C1 segment of cervical spinal cord (tissue), 14 donors: ENCODE measurements at regions not wholly inside any gene's neighbourhood (a gene's known extent, or its start where the extent isn't known, plus 50 kb on each side); places are given as distances from the start of the nearest gene placed in this dataset.
"Not testable (repeated sequence)": the region's sequence is repeated elsewhere in the genome, so short reads cannot be mapped to it uniquely, and the experiment has no call there.

Experiments used
- DNase-seq, 14 donors: peaks; one replicate each; lab custom pipeline; 2025; lab: John Stamatoyannopoulos, UW

DNA sequence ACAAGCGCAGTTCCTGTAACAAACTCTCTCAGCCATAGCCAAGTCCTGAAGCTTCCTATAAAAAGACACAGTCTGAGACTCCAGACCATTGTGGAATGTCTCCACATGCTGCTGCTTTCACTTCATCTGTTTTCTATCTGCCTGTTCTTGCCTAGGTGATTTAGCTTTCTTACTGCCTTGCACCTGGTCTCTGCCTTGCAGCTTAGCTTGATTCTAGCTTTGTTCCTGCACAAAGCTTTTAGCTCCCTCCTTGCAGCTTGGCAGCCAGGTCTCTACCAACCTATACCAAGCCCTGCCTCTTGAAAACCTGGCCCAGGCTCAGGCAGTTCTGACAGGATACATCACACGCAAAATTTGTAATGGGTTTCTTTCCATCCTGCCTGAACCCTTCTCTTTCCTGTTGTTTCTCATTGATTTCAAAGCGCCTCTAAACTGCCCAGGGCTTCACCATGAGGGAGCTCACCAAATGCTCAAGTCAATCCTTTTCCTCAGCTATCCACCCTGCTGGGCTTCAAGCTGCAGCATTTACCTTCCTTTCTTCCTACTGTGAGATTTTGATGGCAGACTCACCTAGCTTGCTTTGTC, 941.3 kb upstream of the NXPH2 start:
- DNase-seq: peak in 2 of 14 donors; percentile 3 to 76

DNA sequence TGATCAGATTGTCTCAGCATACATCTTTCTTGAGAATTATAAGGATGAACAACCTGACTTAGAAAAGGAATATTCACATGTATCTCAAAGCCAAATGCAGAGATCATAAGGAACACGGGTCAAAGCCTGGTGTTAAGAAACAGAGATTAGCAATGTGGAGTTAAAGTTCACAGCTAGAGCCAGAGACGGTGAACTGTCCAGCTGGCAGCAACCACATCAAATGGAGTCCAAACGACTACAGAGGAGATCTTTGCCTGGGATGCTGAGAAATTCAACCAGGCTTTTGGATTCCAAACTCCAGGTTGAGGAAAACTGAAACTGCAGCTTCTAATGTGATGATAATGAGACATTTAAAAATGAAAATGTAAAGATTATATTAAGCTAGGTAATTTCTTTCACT, 939.9 kb upstream of the NXPH2 start:
- DNase-seq: peak in 1 of 14 donors; percentile 2

DNA sequence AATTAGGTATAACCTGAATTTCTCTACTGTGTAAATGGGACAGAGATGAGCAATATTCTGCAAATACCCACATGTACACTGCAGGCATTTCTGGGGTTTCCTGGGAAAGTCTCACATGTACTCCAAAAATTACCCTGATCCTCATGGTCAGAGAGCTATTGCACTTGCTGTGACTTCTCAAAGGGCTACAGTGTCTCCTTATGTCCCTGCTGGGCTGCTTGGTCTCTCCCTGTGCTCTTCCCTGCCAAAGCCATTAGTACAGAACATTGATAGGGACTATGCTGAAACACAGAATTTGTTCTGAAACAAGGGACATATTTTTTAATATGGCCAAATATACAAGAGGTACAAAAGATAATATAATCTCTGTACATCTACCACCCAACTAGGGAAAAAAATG, 924.4 kb upstream of the NXPH2 start:
- DNase-seq: peak in 1 of 14 donors; percentile 12

DNA sequence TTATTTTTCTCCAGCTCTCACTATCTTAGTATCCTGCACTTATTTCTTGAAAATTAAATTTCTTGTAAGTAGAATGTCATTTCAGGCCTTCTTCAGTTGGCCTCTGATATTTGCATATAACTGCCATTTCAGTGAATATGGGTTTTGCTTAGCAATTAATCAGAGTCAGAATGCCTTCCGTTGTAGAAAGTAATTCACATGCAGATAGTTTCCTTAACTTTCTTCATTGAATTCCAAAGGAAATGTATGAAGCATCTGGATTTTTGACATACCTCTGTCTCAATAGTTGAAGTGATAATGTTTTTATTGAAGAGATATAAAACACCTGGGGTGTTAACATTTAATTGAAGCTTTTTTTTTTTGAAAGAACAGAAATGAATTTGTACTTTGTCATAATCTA, 914.1 kb upstream of the NXPH2 start:
- DNase-seq: no peak

DNA sequence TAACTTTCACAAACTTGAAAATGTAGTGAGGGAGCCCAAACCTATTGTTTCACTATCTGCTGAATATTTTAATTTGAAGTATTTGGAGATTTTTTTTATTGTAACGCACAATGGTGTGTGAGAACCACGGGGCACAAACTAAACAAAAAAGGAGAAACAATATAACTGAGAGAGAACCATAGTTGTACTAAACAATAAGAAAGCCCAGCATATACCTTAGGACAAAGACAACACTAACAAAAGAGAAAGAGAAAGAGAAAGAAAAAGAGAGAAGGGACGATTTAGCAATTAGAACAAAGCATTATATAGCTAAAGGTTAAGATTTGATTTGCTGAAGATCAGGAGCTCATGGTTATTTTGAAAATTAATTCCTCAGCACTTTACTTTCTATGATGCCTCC, 906.0 kb upstream of the NXPH2 start:
- no peak for DNase-seq

DNA sequence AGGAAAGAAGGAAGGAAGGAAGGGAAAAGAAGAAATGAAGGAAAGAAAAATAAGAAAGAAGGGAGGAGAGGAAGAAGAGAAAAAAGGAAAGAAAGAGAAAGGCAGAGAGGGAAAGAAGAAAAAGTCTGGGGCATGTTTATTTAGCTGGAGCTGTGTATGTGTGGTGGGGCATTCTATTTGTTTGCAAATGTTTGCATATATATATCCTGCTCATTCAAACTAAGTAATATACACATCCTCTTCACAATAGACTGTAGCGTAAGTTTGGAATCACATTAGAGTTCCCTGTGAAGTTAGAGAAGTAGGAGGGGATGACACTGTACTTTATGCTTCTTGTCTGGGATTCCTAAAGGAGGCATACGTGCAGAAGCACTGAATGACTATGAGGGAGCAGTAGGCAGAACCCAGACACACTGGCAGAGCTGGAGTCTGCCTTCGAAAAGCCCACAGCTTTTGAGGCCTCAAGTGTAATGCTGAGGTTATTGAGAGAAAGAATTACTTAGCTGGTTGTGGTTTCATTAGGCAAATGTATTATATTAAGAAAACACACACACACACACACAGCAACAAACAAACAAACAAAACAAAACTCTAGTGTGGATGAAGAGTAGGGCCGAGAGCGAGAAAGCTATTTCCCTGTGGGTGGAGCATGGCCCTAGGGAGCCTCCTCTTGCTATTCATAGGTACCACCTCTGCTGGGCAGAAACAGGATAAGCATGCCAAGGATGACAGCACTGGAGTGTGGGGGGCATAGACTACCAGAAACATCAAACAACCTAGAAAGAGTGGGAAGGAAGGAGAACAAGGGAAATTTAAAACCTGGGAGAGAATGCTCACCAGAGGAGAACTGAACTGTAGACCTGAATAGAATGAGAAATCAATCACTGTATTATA, 905.1 kb upstream of the NXPH2 start:
- no peak for DNase-seq

DNA sequence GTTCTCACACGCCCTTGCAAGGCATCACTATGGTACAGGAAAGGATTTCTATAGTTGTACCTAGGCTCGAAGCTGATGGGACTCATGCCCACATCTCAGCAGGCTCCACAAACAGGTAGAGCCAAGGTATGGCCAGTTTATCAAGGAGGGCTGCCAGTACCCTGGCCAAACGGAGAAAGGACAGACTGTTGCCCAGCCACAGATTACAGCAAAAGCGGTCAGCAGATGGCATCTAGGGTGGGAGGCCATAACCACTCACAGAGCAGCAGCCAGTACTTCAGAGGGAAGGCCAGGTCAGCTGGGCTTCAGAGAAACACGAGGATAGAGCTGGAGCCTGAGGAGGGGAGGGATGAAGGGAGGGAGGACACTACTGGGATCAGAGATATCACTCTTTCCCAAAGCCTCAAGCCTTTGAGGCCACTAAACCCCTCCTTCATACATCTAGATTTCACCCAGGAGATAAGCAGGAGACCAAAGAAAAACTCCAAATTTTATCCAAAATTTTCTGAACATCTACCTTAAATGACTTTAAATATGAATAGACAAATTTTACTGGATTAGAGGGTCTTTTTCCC, 904.2 kb upstream of the NXPH2 start:
- peak in 3 of 14 donors; percentile 1 to 94 (median 31) for DNase-seq

DNA sequence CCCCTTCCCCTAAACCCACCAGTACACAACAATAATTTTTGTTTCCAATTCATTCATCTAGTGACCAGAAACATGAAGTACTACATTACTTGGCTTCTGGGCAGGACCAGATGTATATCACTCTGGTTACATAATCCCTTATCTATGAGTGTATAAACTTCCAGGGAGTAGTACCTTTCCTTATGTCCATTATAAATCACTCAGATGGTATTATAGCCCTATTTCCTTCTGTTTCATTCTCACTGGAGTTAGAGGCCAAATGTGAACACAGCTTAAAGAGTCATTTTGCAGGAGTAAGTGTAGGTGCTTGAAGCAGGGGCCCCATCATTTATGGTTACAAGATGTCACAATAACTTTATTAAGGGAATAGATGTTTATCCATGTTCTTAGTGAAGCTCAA, 894.4 kb upstream of the NXPH2 start:
- DNase-seq: no peak

DNA sequence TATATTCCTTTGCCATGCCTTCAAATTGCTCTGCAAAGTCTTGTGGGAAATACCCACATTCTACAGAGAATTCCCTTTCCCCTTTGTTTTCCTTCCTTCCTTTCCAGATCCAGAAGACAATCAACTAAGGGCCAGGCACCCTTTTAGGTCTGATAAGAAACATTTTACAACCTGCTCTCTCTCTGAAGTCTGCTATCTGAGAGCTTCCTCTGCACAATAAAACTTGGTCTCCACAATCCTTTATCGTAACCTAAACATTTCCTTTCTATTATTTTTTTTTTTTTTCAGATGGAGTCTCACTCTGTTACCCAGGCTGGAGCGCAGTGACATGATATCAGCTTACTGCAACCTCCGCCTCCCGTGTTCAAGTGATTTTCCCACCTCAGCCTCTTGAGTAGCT, 893.3 kb upstream of the NXPH2 start:
- not testable (repeated sequence) for DNase-seq

DNA sequence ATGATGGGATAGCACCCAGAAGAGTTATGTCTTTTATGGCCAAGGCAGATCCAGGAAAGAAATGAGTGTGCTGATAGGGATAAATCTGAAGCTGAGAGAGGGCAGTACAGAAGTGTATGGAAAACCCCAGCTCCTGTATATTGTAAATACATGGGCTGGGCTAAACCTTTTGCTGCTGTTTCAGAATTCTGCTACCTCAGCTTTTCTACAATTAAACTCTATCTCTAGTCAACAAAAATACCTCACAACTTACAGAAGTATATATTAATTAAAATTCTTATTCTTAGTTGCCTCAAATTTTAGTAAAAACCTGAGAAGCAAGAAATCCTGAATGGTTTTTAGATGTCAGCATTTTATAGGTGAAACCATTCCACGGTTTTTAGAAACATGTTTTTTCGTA, 889.5 kb upstream of the NXPH2 start:
- no peak for DNase-seq

DNA sequence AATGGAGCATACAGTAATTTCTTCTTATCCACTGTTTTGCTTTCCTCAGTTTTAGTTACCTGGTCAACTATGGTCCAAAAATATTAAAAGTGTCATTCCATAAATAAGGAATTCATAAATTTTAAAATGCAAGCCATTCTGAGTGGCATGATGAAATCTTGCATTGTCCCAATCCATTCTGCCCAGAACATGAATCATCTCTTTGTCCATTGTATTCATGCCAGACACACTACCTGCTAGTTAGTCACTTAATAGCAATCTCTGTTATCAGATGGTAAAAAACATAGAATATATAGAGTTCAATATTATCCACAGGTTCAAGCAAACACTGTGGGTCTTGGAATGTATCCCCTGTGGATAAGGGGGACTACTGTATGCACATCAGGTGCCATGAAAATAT, 872.2 kb upstream of the NXPH2 start:
- no peak for DNase-seq

DNA sequence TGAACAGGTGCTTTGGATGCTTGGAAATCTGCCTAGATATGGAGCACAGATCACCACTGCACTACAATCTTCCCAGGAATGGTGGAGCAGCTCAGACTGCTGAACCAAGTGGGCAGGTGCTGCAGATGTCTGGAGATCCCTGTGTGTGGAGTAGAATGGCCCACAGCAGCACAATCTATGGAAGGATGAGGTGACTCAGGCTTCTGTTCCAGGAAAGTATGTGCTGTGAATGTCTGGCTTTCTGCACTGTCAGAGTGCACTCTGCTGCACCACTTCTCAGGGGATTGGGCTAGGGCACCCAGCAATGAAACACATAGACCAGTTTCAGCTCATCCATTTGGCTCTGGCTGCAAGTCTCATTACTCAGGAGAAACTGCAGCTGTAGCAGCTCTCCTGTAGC, 865.4 kb upstream of the NXPH2 start:
- no peak for DNase-seq

DNA sequence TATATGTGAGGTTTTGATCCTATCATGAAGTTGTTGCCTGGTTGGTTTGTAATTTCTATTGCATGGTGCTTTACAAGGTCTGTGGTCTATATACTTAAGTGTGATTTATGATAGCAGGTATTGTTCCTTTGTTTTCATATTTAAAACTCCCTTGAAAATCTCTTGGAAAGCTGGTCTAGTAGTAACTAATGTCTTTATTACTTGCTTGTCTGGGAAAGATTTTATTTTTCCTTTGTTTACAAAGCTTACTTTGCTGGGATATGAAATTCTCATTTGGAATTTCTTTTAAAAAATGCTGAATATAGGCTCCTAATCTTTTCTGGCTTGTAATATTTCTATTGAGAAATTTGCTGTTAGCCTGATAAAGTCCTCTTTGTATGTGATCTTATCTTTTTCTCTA, 862.9 kb upstream of the NXPH2 start:
- no peak for DNase-seq

DNA sequence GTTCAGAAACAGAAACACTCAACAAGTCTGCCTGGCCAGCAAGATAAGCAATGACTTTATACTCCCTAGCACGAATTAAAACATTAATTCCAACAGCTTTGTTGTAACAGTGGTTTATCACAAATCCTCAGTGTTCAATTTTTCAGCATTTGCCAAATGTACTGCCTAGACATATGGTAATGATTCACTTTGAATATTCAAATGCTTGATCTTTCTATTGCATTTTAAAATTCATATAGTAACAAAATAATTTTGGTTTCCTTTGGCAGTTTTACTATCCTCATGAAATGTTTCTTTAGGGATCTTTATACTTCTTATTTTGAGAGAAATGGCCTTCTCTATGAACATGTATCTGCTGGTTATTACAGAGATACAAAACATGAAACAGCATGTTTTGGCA, 851.8 kb upstream of the NXPH2 start:
- DNase-seq: no peak

DNA sequence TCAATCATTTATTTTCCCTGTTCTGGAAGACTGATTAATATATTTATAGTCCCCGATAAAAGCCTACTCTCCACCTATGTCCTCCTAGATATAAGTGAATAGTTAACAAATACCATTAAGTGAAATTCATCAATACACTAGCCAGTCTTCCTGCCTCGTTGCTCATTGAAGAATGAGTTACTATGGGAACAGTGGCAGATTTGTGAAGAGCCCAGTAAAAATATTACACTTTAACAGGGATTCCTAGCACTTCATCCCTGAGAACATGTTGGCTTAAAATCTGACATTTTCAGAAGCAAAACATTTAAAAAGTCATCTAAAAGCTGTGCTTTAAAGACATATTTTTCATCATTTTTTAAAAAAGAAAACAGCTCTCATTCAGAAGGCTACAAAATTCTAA, 848.7 kb upstream of the NXPH2 start:
- DNase-seq: no peak

DNA sequence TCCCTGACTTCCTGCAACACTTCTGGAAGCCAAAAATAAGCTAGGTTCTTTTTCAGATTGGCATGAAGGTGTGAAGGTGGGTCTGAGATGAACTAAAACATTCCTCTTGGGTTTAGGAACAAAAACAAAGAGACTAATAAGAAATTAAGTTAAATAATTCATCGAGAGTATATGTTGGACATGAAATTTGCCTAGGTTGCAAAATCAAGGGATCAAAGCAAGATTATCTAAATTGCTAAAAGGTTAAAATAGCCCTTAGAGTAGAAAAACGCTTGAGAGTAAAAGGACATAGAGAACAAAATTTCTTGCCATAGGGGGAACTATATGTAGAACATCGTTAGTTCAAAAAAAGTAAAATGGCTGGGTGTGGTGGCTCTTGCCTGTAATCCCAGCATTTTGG, 845.9 kb upstream of the NXPH2 start:
- DNase-seq: no peak

DNA sequence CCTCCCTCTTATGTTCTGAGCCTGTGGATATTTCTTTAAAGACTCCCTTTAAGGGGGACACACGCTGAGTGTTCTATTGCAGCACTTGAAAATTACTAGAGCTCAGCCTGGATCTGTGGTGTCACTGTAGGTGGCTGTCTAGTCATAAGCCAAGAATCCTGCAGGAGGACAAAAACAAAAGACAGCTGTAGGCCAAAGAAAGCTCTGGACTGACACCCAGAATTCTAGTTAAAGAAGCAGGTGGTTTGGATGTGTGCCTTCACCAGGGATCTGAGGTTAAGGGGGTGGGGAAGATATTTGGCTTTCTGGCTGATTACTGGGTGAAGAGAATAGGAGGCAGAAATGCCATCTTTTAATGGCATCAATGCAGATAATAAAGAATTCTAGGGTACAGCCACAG, 842.5 kb upstream of the NXPH2 start:
- peak in 2 of 14 donors; percentile 1 to 70 for DNase-seq

DNA sequence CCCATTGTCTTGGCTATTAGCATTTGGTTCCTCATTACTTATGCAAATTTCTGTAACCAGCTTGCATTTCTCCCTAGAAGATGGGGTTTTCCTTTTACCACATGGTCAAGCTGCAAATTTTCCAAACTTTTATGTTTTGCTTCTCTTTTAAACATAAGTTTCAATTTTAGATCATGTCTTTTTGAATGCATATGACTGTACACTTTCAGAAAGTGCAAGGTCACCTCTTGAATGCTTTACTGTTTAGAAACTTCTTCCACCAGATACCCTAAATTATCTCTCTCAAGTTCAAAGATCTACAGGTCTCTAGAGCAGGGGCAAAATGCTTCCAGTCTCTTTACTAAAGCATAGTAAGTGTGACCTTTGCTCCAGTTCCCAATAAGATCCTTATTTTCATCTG, 837.6 kb upstream of the NXPH2 start:
- no peak for DNase-seq

DNA sequence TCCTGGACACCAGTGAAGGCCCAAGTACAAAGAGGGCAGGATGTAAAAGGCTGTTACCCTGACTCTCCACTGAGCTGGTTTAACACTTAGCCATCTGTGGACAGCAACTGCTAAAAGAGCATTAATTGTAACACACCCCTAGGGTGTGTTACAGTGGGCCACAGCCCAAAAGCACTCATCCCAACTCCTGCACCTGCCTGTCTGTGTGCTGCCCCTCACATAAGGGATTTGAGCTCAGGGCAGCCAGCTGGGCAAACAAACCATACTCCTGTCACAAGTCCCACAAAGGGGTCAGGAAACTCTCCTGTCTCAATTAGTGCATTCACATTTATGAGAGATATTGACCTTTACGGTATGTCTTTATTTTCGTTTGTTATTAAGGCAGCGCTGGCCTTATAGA, 833.1 kb upstream of the NXPH2 start:
- DNase-seq: no peak

DNA sequence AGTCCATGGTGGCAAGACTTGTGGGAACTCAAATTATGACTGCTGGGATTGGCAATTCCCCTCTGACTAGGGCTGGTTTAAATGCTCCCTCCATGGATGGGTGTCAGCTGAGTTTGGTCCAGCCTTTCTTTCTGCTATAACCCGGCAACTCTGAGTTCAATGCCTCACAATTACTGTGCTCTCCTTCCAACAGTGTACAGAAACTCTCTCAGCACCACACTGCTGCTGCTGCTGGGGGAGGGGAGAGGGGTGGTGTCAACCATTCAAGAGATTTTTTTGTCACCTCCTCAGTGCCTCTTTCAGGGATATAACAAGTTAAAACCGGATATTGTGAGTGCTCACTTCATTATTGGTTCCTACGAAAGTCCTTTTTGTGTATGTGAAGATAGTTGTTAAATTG, 830.3 kb upstream of the NXPH2 start:
- DNase-seq: no peak

DNA sequence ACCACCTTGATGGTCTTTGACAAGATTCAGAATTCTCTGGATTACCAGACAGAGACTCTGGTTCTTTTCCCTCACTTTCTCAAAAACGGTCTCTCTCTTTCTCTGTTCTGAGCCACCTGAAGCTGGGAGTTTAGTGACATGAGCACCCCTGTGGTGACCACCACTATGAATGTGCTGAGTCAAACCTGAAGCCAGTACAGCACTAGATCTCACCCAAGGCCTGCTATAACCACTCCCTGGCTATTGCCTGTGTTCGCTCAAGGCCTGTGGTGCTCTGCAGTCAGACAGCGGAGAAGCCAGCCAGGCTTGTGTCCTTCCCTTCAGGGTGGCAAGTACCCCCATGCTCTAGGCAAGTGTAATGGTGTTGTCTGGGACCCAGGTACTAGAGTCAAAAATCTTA, 828.9 kb upstream of the NXPH2 start:
- DNase-seq: no peak

DNA sequence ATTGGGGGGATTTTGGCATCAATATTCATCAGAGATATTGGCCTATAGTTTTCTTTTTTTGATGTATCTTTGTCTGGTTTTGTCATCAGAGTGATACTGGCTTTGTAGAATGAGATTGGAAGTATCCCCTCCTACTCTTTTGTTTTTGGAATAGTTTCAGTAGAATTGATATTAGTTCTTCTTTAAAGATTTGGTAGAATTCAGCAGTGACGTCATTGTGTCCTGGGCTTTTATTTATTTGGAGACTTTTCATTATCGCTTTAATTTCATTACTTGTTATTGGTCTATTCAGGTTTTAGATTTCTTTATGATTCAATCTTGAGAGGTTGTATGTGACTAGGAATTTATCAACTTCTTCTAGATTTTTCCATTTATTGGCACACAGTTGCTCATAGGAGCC, 825.5 kb upstream of the NXPH2 start:
- DNase-seq: no peak

DNA sequence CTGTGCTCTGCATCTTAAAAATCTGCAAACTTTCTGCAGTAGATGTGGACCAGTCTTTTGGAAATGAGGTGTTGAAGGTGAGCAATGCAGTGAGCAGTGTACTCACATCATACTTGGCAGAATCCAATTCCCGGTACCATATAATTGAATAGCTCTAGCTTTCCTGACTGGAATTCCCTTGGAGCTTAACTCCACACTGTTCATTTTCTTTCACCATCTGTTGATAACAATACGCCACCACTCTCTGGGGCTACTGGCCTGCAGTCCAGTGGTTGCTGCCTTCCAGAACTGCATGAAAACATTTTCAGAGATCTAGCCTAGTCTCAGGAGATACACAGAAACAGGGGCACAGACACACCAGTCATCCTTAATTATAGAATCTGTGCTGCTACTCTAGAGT, 820.0 kb upstream of the NXPH2 start:
- DNase-seq: peak in 1 of 14 donors; percentile 41
